Astrocyte of the cerebellum (primary cell): ENCODE measurements at regions not wholly inside any gene's neighbourhood (a gene's known extent, or its start where the extent isn't known, plus 50 kb on each side); places are given as distances from the start of the nearest gene placed in this dataset.

Experiments used
- DNase-seq: peaks from one replicate; pipeline ENCODE4 v3.0.0-alpha.2; 2011; ENCODE audit warnings: low read depth
- H3K4me3 ChIP-seq: 2 replicates; pipeline ENCODE4 v1.5.1; 2011; ENCODE audit warnings: mild to moderate bottlenecking, low read depth, low read length, moderate library complexity
- CTCF ChIP-seq: IDR thresholded peaks from 2 replicates; pipeline ENCODE4 v1.5.1; 2012; ENCODE audit warnings: low read length, low read depth, moderate library complexity, mild to moderate bottlenecking; ENCODE audit errors: missing control alignments
- in situ Hi-C: cut with HindIII; loops from 2 replicates; pipeline ENCODE4 v1.10.0; 2017; ENCODE audit warnings: low sequenced_read_pairs

GRCh38 chr4:64559571-64559970, 150.3 kb upstream of the TECRL start:
- DNase-seq: no peak
- no peak for TF ChIP-seq CTCF
- in situ Hi-C loops: no loop called here
- no peak overlapping the region for H3K4me3 ChIP-seq

GRCh38 chr4:64551125-64551524, 141.9 kb upstream of the TECRL start:
- H3K4me3 ChIP-seq: no peak overlapping the region
- in situ Hi-C loops: no loop called here
- no peak for TF ChIP-seq CTCF
- no peak for DNase-seq

GRCh38 chr4:64545593-64545992, 136.3 kb upstream of the TECRL start:
- TF ChIP-seq CTCF: no peak
- DNase-seq: no peak
- in situ Hi-C loops: loop anchor here (25.0 kb wide), 1 partner anchor 383 kb away; no protein-coding TSS in a partner anchor
- no peak overlapping the region for H3K4me3 ChIP-seq

GRCh38 chr4:64539234-64539849, 130.1 kb upstream of the TECRL start:
- H3K4me3 ChIP-seq: no peak overlapping the region
- in situ Hi-C loops: loop anchor here (25.0 kb wide), 1 partner anchor 377 kb away; no protein-coding TSS in a partner anchor
- DNase-seq: peak; percentile 57
- peak; percentile 81 for TF ChIP-seq CTCF

- in situ Hi-C loops: loop anchor here (25.0 kb wide), 1 partner anchor 376 kb away; no protein-coding TSS in a partner anchor
- no peak for DNase-seq
- TF ChIP-seq CTCF: no peak
Observed at GRCh38 chr4:64538219-64538618, 129.0 kb upstream of the TECRL start.

GRCh38 chr4:64533637-64534036, 124.4 kb upstream of the TECRL start:
- in situ Hi-C loops: loop anchor here (25.0 kb wide), 1 partner anchor 371 kb away; no protein-coding TSS in a partner anchor
- DNase-seq: no peak
- no peak overlapping the region for H3K4me3 ChIP-seq
- TF ChIP-seq CTCF: no peak

More at GRCh38 chr4:64538219-64538618, 129.0 kb upstream of the TECRL start:
- H3K4me3 ChIP-seq: no peak overlapping the region
